HG03378 (cell line): ENCODE measurements at regions not wholly inside any gene's neighbourhood (a gene's known extent, or its start where the extent isn't known, plus 50 kb on each side); places are given as distances from the start of the nearest gene placed in this dataset.

ENCODE experiments used
- ATAC-seq: cut with Tn5 transposase; IDR thresholded peaks from one replicate; pipeline ENCODE4 v1.9.1; 2021; ENCODE audit warnings: mild to moderate bottlenecking, moderate library complexity; ENCODE audit not compliant: unreplicated experiment

DNA sequence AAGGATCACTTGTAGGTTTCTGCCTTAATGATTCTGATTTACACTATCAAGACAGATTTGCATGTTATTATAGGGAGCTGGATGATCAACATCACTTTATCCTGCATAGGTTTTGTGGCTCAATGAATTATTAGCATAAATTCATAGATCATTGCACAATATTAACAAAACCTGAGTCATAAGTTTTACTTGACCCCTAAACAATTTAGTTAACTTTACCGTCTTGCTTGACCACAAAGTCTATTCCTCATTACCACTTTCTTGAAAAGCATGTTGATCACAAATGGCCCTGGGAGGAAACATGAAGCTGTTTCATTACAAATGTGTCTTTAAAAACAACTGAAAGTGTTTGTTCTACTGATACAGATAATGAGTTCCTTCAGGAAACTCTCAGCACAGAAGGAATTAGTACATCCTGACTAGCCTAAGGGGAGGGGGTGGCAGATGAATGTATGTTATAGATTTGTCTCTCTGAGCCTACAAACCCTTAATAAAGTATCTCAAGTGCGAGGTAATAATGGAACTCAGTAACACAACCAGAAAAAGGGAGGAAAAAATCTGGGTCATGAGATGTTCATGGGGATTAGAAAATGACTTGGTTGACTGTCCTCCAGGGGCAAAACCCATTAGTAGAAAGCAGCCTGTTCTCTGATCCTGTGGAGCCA is 303.4 kb downstream of the PIK3C3 start:
- ATAC-seq: no peak

DNA sequence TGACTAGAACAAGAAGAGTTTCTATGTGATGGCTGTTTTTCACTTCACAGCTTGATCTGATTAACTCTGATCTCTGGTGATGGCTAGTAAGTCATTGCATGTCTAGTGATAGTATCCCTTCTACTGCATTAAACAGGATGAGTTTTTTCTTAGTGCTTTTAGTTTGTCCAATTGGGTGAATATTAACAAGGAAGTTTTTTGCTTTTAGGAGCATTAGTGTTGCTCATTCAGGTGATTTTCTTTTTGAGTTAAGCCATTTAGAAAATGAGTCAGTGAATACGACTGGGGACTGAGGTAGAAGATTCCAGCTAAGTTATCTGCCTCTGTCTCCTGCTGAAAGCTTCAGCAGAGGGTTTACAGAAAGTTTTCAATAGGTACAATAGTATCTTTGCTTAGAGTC is 306.7 kb downstream of the PIK3C3 start:
- ATAC-seq: no peak

DNA sequence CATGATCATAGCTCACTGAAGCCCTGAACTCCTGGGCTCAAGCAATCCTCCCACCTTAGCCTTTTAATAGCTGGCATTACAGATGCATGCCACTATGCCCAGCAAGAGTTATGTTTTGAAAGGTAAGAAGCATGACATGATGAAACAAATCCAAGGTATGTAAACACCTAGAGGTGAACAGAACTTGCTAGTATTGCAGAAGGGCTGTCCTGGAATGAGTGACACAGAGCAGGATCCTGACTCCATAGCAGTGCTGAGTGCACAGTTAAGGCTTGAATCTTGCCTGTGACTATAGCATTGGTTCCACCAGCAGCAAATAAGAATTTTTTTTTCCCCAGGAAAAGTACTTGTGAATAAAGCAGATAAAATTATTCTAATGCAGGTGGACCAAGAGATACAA is 309.5 kb downstream of the PIK3C3 start:
- ATAC-seq: no peak

DNA sequence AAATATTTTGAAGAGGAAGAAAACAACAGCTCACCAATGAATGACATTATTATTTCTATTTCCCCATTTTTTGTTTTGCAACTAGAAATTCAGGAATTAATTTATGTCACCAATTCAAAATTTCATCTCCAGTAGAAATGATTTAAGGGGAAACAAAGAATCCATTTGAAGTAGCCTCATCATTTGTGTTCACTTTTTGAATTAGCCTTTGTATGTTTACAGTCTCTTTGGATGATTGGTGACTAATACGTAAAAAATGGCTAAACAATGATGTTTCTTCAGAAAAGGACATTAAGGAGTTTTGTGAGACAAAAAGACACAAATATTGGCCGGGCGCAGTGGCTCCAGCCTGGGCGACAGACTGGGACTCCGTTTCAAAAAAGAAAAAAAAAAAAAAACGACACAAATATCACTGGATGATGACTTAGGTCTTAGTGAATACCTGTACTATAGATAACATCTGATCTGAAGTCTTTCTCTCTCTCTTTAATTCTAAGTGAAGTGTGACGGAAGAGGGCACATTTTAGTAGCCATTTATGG is 313.2 kb downstream of the PIK3C3 start:
- no peak for ATAC-seq

DNA sequence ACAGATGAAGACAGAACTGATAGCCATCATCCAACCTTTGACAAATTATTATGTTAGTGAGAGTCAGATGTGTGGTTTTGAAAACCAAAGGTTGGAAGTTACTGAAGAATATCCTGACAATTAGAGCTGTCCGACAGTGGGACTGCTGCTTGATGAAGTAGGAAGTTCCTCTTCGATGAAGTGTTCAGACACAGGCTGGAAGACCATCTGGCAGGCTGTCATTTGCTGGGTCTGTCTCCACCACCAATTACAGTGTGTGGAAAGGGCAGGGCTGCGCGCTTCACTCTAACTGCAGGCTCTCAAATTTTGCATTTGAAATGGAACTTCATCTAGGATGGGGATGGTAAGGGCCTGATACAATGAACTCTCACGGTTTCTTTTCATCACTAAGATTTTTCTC is 313.8 kb downstream of the PIK3C3 start:
- no peak for ATAC-seq

DNA sequence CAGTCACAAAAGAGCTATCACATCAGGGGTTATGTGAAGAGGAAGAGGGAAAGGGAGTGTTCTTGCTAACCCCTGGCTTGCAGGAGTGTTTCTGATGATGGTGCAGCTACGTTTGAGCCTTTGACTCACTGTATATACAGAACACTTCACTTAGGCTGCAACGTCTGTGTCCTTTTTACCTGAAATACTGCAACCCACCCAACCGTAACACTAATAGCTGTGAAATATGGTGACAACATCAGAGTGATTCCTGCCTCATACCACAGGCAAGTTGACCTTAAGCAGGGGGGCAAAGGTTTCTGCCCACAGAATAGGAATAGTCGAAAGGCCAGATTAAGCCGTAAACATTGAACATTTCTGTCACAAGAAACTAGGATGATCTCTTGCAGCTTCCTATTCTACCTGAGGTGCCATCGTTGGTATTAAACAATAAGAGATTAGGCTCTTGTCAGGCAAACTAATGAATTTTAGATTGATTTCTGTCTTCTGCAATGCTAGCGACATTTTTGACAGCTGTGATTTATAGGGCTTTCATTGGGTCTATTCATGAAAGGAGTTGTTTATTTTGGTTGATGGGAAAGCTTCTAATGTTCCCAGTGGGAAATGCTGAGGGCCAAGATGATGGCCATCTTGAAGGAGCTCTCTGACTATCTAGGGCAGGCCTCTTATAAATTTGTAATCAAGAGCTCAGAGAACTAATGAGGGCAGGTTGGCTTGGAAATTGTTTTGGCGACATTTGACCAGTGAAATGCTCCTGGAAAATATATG is 316.8 kb downstream of the PIK3C3 start:
- ATAC-seq: no peak

DNA sequence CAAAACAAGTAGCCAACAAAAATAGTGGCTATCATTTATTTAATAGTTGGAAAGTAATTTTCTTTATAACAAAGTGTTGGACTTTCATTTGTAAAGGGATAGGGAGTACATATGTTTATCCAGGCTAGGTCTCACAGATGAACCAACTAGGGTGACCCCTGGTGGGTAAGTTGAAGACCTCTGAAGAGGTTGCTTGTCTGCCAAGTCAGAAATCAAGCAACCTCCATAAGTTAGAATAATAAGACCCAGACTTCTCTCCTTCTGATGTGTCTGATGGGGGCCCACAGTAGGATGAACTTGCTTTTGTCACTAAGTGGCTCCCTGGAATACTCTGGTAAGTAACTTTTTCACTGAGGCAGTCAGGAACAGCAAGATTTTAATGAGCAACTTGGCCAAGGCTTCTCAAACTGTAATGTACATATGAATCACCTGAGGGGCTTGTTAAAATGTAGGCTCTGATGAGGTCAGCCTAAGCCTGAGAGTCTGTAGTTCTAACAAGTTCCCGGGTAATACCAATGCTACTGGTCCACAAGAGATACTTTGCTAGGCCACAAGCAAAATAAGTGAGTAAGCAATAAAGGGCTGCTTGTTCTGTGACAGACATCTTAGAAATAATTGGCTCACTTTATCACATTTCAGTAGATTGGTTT is 319.6 kb downstream of the PIK3C3 start:
- no peak for ATAC-seq

DNA sequence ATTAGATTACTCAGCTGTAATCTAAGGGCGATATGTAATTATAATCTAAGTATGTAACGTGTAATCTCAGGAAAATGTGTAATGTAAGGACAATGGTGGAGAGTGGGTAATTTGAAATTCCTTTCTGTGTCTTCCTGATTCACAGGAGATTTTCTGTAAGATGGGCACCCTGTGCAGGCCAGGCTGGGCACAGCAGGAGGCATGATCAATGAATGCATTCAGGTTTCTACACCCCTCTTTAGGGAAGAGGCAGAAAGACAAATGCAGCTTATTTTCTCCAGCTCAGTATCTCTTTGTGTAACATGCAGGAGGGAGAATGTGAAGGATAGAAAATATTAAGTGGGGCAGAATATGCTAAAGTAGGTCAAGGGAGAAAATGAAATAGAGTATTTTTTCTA is 320.1 kb downstream of the PIK3C3 start:
- ATAC-seq: no peak

DNA sequence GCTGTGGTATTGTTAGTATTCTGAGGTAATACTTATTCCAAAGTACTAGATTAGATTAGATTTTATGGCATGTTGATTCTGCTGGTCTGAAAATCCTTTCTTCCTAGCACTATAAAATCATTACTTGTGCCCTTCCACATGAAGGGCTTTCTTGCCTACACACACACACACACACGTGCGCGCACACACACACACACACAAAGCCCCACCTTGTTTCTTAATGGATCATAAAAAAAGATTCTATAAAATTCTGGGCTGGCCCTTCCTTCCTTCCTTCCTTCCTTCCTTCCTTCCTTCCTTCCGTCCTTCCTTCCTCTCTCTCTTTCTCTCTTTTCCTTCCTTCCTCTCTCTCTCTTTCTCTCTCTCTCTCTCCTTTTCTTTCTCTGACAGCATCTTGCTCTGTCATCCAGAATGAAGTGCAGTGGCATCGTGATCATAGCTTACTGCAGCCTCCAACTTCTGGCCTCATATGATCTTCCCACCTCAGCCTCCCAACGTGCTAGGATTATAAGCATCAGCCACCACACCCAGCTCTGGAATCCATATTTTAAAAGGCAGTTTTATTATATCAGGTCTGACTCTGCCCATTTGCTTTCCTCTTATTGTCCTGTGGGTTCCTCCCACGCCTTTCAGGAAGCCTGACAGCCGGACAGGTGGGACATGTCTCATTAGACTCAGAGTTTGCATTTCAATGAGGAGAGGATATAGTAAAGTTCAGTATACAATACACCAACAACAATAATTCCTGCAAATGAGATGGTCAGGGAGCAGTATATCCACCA is 321.1 kb downstream of the PIK3C3 start:
- no peak for ATAC-seq

DNA sequence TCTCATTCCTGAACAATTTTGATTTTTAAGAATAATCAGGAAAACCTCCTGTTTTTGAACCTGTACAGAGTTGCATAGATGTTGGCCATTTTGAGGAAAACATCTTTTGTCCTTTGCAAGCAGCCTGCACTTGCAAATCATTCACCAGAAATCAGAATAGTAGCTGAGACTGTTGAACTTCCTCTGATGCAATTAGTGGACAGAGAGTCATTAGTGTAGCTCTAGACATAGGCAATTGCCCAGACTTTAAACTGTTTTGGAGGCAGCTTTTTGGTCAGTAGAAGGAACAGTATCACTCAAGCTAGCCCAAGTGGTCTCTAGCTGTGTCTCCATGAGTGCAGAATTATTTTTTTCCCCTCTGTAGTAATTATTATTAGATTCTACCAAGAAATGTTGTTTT is 326.1 kb downstream of the PIK3C3 start:
- no peak for ATAC-seq

DNA sequence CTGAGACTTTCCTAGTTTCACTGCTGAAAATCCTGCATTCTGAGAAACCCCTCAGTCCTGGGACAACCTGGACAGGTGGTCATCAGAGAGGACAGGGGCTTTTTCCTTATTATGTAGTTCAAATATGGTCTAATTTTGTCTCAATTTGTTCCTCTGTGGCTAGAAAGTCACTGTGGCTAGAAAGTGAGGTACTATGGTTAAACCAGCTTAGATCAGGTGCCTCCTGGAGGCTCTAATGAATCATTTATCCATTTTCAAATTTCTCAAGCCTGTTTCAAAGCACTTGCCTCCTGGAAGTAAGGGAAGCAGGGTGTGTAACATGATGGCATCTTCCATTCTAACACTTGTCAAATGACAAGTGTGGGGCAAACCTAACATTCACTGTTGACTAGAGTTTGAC is 326.8 kb downstream of the PIK3C3 start:
- no peak for ATAC-seq

DNA sequence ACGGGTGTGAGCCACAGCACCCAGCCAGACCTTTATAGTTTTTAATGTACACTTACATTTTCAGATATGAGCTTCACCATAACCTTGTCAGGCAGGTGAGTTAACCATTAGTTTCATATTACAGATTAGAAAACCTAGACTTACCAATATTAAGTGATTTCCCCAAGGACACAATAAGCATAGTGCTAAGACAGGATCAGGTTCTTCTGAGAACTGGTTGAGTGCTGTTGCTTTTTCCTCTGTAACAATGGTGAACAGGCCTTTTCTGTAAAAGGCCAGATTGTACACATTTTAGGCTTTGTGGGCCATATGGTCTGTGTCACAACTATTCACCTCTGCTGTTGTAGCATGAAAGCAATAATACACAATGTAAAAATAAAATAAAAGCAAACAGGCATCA is 332.0 kb downstream of the PIK3C3 start:
- peak; percentile 66 for ATAC-seq

DNA sequence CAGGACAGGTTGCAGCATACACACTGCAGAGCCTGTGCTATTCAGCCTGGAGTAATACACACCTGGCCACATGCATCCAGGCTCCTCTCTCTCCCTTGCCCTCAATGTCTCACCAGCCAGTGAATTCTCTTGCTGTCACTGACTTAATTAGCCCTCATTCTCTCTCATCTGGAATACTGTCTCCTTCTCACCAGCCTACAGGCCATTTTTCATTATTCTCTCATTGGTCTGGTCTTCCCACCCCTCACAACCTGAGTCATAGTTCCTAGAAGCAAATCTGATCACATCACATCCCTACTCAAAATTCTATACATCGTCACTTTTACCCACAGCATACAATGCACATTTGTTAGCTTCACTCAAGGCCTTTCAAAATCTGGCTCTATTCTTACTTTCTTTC is 333.1 kb downstream of the PIK3C3 start:
- no peak for ATAC-seq

DNA sequence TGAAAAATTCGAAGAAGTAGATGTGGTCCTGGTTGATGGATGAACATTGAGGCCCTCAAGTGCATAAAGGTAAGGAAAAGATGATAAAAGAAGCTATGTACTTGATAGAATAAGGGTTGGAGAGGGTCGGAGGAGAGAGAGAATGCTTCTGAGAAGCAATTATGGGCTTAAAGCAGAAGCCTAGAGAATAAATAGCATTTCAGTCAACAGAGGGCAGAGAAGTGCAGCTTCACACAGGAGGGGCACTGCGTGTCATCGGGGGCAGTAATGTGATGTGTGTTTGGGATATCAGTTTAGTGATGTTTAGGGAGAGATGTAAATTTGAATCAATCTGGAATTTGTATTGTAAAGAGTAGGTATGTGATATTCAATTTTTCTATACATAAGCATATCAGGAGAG is 334.5 kb downstream of the PIK3C3 start:
- no peak for ATAC-seq

DNA sequence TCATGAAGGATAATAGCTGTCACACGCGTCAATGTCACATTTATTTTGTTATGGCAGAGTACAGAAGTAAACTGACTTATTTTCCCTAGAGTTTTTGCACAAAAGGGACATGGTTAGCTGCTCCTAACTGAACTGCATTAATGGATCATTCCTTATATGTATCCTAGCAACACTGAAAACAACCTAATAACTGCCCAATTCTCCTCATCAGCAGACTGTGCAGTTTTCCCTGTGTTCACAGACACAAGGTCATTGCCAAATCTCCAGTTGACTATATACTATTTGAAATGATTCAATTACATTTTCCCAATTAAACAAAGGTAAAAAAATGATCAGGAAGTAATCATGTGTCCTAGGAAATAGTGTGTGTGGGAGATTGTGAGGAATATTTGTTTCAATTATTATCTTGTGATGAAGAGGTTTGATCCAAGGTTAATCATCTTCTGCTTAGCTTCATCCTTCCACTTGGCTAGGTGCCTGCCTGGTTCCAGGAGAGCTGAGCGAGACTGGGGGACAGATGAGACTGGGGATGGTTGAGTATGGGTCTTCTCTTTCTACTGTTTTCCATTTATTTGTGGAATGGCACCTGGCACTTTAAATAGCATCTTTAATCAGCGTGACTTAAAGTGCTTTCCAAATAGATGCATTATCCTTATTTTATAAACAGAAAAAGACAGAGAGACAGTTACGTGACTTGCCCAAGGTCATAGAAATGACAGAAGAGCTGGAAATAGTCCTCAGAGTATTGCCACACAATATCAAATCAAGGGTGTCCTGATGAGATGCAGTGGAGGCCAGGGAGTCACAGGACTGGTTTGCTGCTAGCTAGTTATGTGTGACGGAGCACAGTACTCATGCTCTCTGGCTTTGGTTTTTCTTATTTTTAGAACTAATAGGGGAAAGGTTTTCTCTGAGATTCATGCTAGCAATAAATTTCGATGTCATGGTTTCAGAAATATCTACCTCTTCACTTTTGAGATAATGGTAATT is 335.6 kb downstream of the PIK3C3 start:
- no peak for ATAC-seq

DNA sequence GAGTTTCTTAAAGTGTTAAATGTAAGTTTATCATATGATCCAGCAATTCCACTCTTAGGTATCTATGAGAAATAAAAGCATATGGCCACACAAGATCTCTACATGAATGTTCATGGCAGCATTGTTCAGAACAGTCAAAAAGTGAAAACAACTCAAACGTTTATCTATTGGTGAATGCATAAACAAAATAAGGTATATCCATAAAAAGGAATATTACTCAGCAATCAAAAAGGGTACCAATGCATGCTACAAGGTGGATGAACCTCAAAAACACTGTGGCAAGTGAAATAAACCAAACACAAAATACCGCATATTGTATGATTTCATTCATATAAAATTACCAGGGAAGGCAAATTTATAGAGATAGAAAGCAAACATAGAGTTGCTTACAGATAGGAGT is 337.6 kb downstream of the PIK3C3 start:
- ATAC-seq: no peak

DNA sequence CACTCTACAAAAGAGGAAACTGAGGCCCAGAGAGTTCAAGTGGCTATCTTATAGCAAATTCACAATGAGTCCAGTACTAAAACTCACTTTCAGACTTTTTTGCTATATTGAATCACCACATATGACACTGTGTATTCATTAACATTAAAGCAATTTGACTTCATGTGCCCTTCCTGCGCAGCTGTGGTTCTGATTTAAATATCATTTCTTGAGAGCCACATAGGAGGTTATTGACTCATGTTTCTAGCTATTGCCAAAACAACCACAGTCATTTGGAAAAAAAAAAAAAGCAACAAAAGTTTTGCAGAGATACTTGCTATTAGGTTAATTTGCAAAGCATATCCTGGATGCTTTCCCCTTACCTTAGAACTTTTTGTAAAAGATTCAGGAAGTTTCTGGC is 341.2 kb downstream of the PIK3C3 start:
- ATAC-seq: no peak

DNA sequence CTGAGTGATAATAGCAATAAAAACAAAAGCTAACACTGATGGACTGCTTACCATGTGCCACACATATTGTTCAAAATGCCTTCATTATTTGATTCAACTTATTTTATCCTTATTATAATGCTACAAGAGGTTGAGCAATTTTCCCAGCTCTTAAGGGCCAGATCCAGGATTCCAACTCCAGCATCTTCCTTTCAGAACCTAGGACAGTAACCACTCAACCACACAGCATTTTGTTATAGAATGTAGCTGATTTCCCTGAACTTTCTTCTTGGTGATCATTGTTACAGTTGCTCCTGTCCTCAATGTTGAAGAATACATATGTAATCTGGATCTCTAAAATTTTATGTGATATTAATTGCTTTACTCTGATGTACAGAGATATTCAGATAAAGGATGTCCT is 341.7 kb downstream of the PIK3C3 start:
- no peak for ATAC-seq

DNA sequence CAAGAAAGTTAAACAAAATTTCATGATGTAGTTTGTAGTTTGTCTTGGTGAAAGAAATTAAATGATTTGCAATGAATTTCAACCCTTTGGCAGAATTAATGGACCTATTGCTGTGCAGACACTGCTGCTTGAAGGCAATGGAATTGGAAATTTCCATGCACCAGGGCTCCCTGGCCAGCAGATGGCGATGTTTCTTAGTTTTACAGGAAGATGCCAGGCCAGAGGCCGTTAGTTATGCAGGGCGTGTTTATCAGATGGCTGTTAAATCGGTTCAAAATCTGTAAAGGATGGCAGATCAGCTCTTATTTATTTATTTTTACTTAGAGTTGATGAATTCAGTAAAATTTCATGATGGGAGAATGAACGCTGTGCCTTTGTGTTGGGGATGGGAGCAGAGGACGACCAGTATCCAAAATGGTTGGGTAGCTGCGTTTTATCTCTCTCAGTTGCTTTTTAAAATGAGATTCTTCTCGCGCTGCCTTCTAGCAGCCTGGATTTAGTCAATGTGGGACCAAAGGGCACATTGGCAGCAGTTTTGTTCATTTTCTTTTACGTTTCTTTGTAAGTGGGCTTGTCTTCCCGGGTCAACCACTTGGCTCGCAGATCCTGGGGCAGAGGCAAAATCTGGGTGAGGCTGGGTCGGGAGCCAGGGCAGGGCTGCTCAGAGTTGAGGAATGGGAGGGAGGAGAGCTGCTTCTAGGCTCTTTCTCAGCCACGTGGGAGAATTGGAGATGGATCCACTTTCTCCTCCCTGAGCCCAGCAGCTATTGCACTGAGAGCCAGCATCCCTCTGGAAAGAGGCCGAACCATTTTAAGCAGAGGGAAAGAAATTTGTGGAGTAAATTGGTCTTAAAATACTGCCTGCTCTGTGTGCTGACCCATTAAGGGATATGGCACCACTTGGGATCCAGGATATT is 344.0 kb downstream of the PIK3C3 start:
- peak; percentile 91 for ATAC-seq
